Esophagus squamous epithelium (tissue), 5 donors: ENCODE measurements at regions not wholly inside any gene's neighbourhood (a gene's known extent, or its start where the extent isn't known, plus 50 kb on each side); places are given as distances from the start of the nearest gene placed in this dataset.

Source experiments
- DNase-seq: peaks from one replicate; lab custom pipeline; 2025; lab: John Stamatoyannopoulos, UW
- H3K27ac ChIP-seq, 4 donors: fragments of 200-600 bp; sonication (generic); one replicate each; pipeline ENCODE4 v1.5.1; 2016 to 2019; ENCODE audit warnings: mild to moderate bottlenecking in 1 of 4
- H3K27me3 ChIP-seq, 4 donors: fragments of 200-600 bp; sonication (generic); 1 replicate in 3 of 4; 2 replicates in 1 of 4; pipeline versions ENCODE4 v1.5.1 to v1.6.0; 2017 to 2021; ENCODE audit warnings: antibody characterized with exemption in 1 of 4
- H3K36me3 ChIP-seq, 3 donors: fragments of 200-600 bp; sonication (generic); one replicate each; pipeline ENCODE4 v1.5.1; 2016 to 2019
- H3K4me1 ChIP-seq, 3 donors: fragments of 200-600 bp; sonication (generic); one replicate each; pipeline ENCODE4 v1.5.1; 2017 to 2019
- H3K4me3 ChIP-seq, 4 donors: fragments of 200-600 bp; sonication (generic); 1 replicate in 3 of 4; 2 replicates in 1 of 4; pipeline ENCODE4 v1.5.1; 2016 to 2019; ENCODE audit warnings: mild to moderate bottlenecking in 2 of 4, moderate library complexity in 1 of 4
- H3K9me3 ChIP-seq, 3 donors: fragments of 200-600 bp; sonication (generic); one replicate each; pipeline ENCODE4 v1.5.1; 2016 to 2019
- CTCF ChIP-seq, 6 experiments: fragments of 450-650 bp in 4 of 6; fragments of 200-600 bp in 2 of 6; sonication (generic) in 2 of 6; IDR thresholded peaks; one replicate each; pipeline ENCODE4 v1.5.1; 2016 to 2019; ENCODE audit warnings: antibody characterized with exemption in 6 of 6, mild to moderate bottlenecking in 4 of 6, moderate library complexity in 4 of 6
- POLR2A ChIP-seq, 4 donors: fragments of 450-650 bp; IDR thresholded peaks; one replicate each; pipeline ENCODE4 v1.6.1; 2017; ENCODE audit warnings: antibody characterized with exemption in 4 of 4, mild to moderate bottlenecking in 4 of 4, moderate library complexity in 3 of 4
- WGBS, 2 donors: methylation state at CpG; one replicate each; pipeline ENCODE4 v1.1.5; 2018; 5-methylcytosine and 5-hydroxymethylcytosine counted together
- intact Hi-C: fragments of 100-400 bp; cut with DNase I; formaldehyde crosslinking; loops from one replicate; pipeline ENCODE4 v1.15.0; 2022
- donor health status: DM: yes; HTN: yes; CAD: no.

- H3K4me1 ChIP-seq, result no peaks in the 10 kb centered on the region
- no peak for DNase-seq
Observed at GRCh38 chr18:78565240-78565639, 414.4 kb upstream of the SALL3 start.

GRCh38 chr18:78566065-78566464 is 413.6 kb upstream of the SALL3 start:
- 71 to 73% methylated on average over 1 of the region's 1 CpG for WGBS, 2 donors

More at GRCh38 chr18:78565240-78565639, 414.4 kb upstream of the SALL3 start:
- no peak for TF ChIP-seq POLR2A (IDR thresholded peaks at IDR 0.05)
- no peak for TF ChIP-seq CTCF (IDR thresholded peaks at IDR 0.05)
- no peaks in the 10 kb centered on the region for H3K36me3 ChIP-seq
- H3K27me3 ChIP-seq, result peaks cover 0 to 4% (median 0%) of the 10 kb centered on the region in 4 donors
- H3K9me3 ChIP-seq, result no peaks in the 10 kb centered on the region
- intact Hi-C loops, result no loop called here
- no peak overlapping the region for H3K4me3 ChIP-seq
- 84 to 89% methylated on average over 5 of the region's 5 CpGs for WGBS, 2 donors
- H3K27ac ChIP-seq, result no peak overlapping the region

GRCh38 chr18:78566720-78567119 is 412.9 kb upstream of the SALL3 start:
- DNase-seq, result no peak
- no peak overlapping the region for H3K27ac ChIP-seq
- peaks cover 0 to 4% (median 0%) of the 10 kb centered on the region in 4 donors for H3K27me3 ChIP-seq
- no peak overlapping the region for H3K4me3 ChIP-seq
- intact Hi-C loops, result no loop called here
- no peaks in the 10 kb centered on the region for H3K9me3 ChIP-seq
- TF ChIP-seq POLR2A (IDR thresholded peaks at IDR 0.05), result no peak
- no peak for TF ChIP-seq CTCF (IDR thresholded peaks at IDR 0.05)
- H3K36me3 ChIP-seq, result no peaks in the 10 kb centered on the region
- WGBS, 2 donors, result 79% methylated on average over 7 of the region's 8 CpGs; no CpG with 5 or more reads in 1 of the 2 donors
- H3K4me1 ChIP-seq, result no peaks in the 10 kb centered on the region

More at GRCh38 chr18:78566065-78566464, 413.6 kb upstream of the SALL3 start:
- Histone ChIP-seq H3K9me3 (no peaks in the 10 kb centered on the region), H3K27ac (no peak overlapping the region), H3K4me1 (no peaks in the 10 kb centered on the region), H3K27me3 (peaks cover 0 to 4% (median 0%) of the 10 kb centered on the region in 4 donors), H3K36me3 (no peaks in the 10 kb centered on the region), H3K4me3 (no peak overlapping the region)
- TF ChIP-seq CTCF (IDR thresholded peaks at IDR 0.05) (no peak), POLR2A (IDR thresholded peaks at IDR 0.05) (no peak)
- intact Hi-C loops, result no loop called here
- DNase-seq, result no peak

- Histone ChIP-seq H3K4me3 (no peak overlapping the region), H3K36me3 (no peaks in the 10 kb centered on the region), H3K9me3 (peaks cover 0 to 11% (median 10%) of the 10 kb centered on the region in 3 donors), H3K27me3 (no peaks in the 10 kb centered on the region), H3K27ac (no peak overlapping the region), H3K4me1 (no peaks in the 10 kb centered on the region)
- intact Hi-C loops, result no loop called here
- no peak for DNase-seq
- WGBS, 2 donors, result 95 to 96% methylated on average over 12 to 13 of the region's 13 CpGs
- TF ChIP-seq CTCF (IDR thresholded peaks at IDR 0.05) (no peak), POLR2A (IDR thresholded peaks at IDR 0.05) (no peak)
Observed at GRCh38 chr18:78571063-78571785, 408.4 kb upstream of the SALL3 start.

- Histone ChIP-seq H3K4me3 (no peak overlapping the region), H3K27ac (no peak overlapping the region), H3K4me1 (no peaks in the 10 kb centered on the region), H3K27me3 (no peaks in the 10 kb centered on the region), H3K9me3 (peaks cover 0 to 11% (median 10%) of the 10 kb centered on the region in 3 donors), H3K36me3 (no peaks in the 10 kb centered on the region)
- 85 to 98% methylated on average over 11 to 13 of the region's 17 CpGs for WGBS, 2 donors
- intact Hi-C loops, result no loop called here
- TF ChIP-seq CTCF (IDR thresholded peaks at IDR 0.05), result no peak
- TF ChIP-seq POLR2A (IDR thresholded peaks at IDR 0.05), result no peak
- DNase-seq, result no peak
Observed at GRCh38 chr18:78571831-78572347, 407.7 kb upstream of the SALL3 start.
